HS-5 (cell line): ENCODE measurements at regions not wholly inside any gene's neighbourhood (a gene's known extent, or its start where the extent isn't known, plus 50 kb on each side); places are given as distances from the start of the nearest gene placed in this dataset.

ENCODE experiments used
- DNase-seq: peaks from one replicate; pipeline ENCODE4 v3.0.0-alpha.2; 2012; ENCODE audit warnings: low read depth

- no peak for DNase-seq
These were observed 136.9 kb downstream of the SCARB1 start for GRCh38 chr12:124726596-124727263.

- no peak for DNase-seq
These were observed 137.9 kb downstream of the SCARB1 start for GRCh38 chr12:124725597-124726237.

- no peak for DNase-seq
These were observed 138.6 kb downstream of the SCARB1 start for GRCh38 chr12:124725099-124725498.

GRCh38 chr12:124722878-124723277 is 140.8 kb downstream of the SCARB1 start:
- no peak for DNase-seq

GRCh38 chr12:124721501-124722162 is 142.0 kb downstream of the SCARB1 start:
- no peak for DNase-seq

GRCh38 chr12:124720681-124721500 is 142.8 kb downstream of the SCARB1 start:
- DNase-seq, result peak; percentile 46

- peak; percentile 55 for DNase-seq
These were observed 143.5 kb downstream of the SCARB1 start for GRCh38 chr12:124720004-124720680.

- DNase-seq, result no peak
These were observed 144.4 kb downstream of the SCARB1 start for GRCh38 chr12:124719231-124719630.

GRCh38 chr12:124718458-124718857 is 145.2 kb downstream of the SCARB1 start:
- no peak for DNase-seq

- no peak for DNase-seq
These were observed 145.6 kb downstream of the SCARB1 start for GRCh38 chr12:124718036-124718435.

GRCh38 chr12:124717318-124717717 is 146.3 kb downstream of the SCARB1 start:
- no peak for DNase-seq

- no peak for DNase-seq
These were observed 147.2 kb downstream of the SCARB1 start for GRCh38 chr12:124716208-124717130.

- no peak for DNase-seq
These were observed 147.9 kb upstream of the NCOR2 start for GRCh38 chr12:124715121-124715990.

GRCh38 chr12:124713436-124714082 is 146.1 kb upstream of the NCOR2 start:
- DNase-seq, result no peak

- DNase-seq, result no peak
These were observed 145.6 kb upstream of the NCOR2 start for GRCh38 chr12:124713041-124713435.

GRCh38 chr12:124711344-124711743 is 143.9 kb upstream of the NCOR2 start:
- DNase-seq, result no peak

GRCh38 chr12:124709722-124710687 is 142.6 kb upstream of the NCOR2 start:
- DNase-seq, result no peak

- DNase-seq, result no peak
These were observed 139.9 kb upstream of the NCOR2 start for GRCh38 chr12:124707316-124707715.
